ENCODE measurements at regions not wholly inside any gene's neighbourhood (a gene's known extent, or its start where the extent isn't known, plus 50 kb on each side); places are given as distances from the start of the nearest gene placed in this dataset.
A peak's percentile ranks its signal among the peaks of the same experiment; 100 is the strongest.

DNA sequence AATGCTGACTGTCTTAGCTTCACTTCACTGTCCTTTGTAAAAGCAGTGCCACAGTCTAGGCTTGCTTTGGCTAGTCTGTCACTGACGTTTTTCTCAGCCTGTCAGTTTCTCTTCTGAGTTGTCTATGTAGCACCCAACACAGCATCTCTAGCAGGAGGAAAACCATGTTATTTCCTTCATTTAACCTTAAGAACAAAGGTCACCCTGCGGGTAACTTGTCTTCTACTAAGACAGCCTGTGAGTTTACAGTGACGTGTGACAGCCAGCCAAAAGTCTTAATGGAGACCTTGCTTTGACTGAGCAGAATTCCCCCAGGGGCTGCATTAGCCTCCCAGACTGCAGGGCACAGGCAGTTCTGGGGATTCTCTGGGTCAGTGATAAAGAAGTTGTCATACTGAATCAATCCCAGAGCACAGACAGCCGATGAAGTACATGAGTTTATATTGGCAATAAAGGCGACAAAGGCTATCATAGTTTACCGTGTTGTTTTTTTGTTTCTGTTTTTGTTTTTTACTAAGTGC is 296.0 kb upstream of the KIAA1217 start:
- TF ChIP-seq, protein P1, sequence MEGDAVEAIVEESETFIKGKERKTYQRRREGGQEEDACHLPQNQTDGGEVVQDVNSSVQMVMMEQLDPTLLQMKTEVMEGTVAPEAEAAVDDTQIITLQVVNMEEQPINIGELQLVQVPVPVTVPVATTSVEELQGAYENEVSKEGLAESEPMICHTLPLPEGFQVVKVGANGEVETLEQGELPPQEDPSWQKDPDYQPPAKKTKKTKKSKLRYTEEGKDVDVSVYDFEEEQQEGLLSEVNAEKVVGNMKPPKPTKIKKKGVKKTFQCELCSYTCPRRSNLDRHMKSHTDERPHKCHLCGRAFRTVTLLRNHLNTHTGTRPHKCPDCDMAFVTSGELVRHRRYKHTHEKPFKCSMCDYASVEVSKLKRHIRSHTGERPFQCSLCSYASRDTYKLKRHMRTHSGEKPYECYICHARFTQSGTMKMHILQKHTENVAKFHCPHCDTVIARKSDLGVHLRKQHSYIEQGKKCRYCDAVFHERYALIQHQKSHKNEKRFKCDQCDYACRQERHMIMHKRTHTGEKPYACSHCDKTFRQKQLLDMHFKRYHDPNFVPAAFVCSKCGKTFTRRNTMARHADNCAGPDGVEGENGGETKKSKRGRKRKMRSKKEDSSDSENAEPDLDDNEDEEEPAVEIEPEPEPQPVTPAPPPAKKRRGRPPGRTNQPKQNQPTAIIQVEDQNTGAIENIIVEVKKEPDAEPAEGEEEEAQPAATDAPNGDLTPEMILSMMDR (IDR thresholded peaks at IDR 0.05) = no peak
- TF ChIP-seq POLR2A (IDR thresholded peaks at IDR 0.05) = no peak
- DNase-seq = no peak
- WGBS (ENCODE audit: insufficient coverage, low coverage, low lambda C conversion rate, missing lambda C conversion rate) = 43% methylated on average over 6 of the region's 6 CpGs
- Histone ChIP-seq H3K4me3 (no peak overlapping the region), H3K27ac (no peak overlapping the region), H3K27me3 (no peaks in the 10 kb centered on the region), H3K9me3 (no peaks in the 10 kb centered on the region), H3K4me1 (no peaks in the 10 kb centered on the region), H3K36me3 (no peaks in the 10 kb centered on the region)
- intact Hi-C loops (cut with DNase I) = no loop called here
- no peak for ATAC-seq

DNA sequence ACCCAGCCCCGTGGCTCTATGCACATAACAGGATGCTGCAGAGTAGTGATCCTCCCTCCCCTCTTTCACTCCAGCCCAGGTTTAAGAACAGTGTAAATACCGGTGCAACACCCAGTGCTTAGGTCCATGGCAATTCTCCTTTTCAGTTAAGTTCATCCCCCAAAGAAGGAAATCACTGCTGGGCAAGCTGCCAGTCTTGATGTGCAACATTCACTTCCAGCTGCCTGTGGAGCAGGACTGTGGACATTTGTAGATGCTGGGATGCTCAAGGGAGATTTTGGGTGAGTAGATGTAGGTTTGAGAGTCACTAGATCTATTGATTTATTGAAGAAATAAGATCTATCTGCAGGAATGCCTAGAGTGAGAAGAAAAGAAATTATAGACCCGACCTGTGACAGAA is 294.3 kb upstream of the KIAA1217 start:
- no peak for DNase-seq
- H3K27me3 ChIP-seq = no peaks in the 10 kb centered on the region
- H3K9me3 ChIP-seq = no peaks in the 10 kb centered on the region
- no peak for ATAC-seq
- H3K36me3 ChIP-seq = no peaks in the 10 kb centered on the region
- 33% methylated on average over 2 of the region's 3 CpGs for WGBS (ENCODE audit: insufficient coverage, low coverage, low lambda C conversion rate, missing lambda C conversion rate)
- no peak overlapping the region for H3K27ac ChIP-seq
- H3K4me3 ChIP-seq = no peak overlapping the region
- no peak for TF ChIP-seq POLR2A (IDR thresholded peaks at IDR 0.05)
- TF ChIP-seq, protein P1 (IDR thresholded peaks at IDR 0.05) = no peak
- no peaks in the 10 kb centered on the region for H3K4me1 ChIP-seq
- intact Hi-C loops (cut with DNase I) = no loop called here

DNA sequence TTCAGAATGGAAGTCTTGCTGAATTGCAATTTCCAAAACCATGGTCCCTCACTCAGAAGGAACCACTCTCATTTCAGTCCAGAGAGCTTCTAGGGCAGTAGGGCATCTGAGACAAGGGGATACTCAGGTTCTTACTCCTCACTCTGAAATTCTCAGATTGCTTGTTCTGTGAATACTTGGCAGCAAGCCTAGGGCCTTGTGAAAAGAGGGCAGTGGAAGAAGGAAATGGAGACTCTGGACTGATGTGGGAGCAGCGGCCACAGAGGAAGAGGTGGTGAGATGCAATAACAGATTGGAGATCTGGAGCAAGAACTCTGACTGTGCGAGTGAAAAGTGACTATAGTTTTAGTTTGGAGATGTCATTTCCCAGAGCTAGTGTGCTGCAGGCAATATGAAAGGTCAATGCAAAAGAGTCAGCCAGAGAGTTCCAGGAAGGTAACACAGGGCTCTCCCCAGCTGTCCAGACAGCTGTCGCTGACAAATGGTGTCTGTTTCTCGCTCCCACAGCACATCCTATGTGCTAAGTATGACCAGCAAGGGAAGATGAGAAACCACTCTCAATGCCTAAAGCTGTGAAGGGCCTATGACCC is 291.6 kb upstream of the KIAA1217 start:
- no peak for ATAC-seq
- DNase-seq = no peak
- Histone ChIP-seq H3K27ac (no peak overlapping the region), H3K4me3 (no peak overlapping the region), H3K27me3 (no peaks in the 10 kb centered on the region), H3K9me3 (no peaks in the 10 kb centered on the region), H3K4me1 (no peaks in the 10 kb centered on the region), H3K36me3 (no peaks in the 10 kb centered on the region)
- intact Hi-C loops (cut with DNase I) = no loop called here
- TF ChIP-seq, protein P1 (IDR thresholded peaks at IDR 0.05) = no peak
- TF ChIP-seq POLR2A (IDR thresholded peaks at IDR 0.05) = no peak
- WGBS (ENCODE audit: insufficient coverage, low coverage, low lambda C conversion rate, missing lambda C conversion rate) = 32% methylated on average over 2 of the region's 4 CpGs

DNA sequence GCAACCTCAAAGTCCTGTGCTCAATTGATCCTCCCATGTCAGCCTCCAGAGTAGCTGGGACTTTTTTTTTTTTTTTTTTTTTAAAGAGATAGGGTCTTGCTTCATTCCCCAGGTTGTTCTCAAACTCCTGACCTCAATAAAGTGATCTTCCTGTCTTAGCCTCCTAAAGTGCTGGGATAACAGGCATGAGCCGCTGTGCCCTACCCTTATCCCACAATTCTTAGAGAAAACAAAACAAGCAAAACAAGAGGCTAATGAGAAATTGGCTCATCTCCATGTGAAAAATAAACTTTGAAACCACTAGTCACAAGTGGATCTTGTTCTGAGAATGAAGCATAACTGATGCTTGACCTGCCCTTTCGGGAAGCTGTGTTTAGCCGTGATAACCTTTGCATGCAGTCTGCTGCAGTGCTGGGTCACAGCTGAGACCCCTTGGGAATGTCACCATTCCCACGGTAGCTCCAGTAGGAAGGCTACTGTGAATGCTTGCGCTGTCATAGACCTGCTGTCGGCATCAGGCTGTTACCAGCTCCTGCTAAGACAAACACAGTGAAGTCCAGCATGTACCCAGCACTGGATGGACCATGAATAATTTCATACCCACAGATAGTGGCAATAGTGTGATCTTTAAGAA is 290.7 kb upstream of the KIAA1217 start:
- Histone ChIP-seq H3K9me3 (no peaks in the 10 kb centered on the region), H3K27me3 (no peaks in the 10 kb centered on the region), H3K27ac (no peak overlapping the region), H3K36me3 (no peaks in the 10 kb centered on the region), H3K4me1 (no peaks in the 10 kb centered on the region), H3K4me3 (no peak overlapping the region)
- intact Hi-C loops (cut with DNase I) = no loop called here
- no peak for DNase-seq
- TF ChIP-seq, protein P1 (IDR thresholded peaks at IDR 0.05) = no peak
- TF ChIP-seq POLR2A (IDR thresholded peaks at IDR 0.05) = no peak
- 9% methylated on average over 6 of the region's 6 CpGs for WGBS (ENCODE audit: insufficient coverage, low coverage, low lambda C conversion rate, missing lambda C conversion rate)
- ATAC-seq = peak in 2 of 4 donors; percentile 22 to 72
